Activated naive CD4-positive, alpha-beta T cell treated with anti-CD3 and anti-CD28 coated beads, Interleukin-2, amount 50 U/mL, for 24 hours (primary cell): ENCODE measurements at regions not wholly inside any gene's neighbourhood (a gene's known extent, or its start where the extent isn't known, plus 50 kb on each side); places are given as distances from the start of the nearest gene placed in this dataset.
"Not testable (repeated sequence)": the region's sequence is repeated elsewhere in the genome, so short reads cannot be mapped to it uniquely, and the experiment has no call there.

ENCODE experiments used
- H3K27ac Mint-ChIP-seq: one replicate; pipeline ENCODE4 v1.8.0; 2021; ENCODE audit warnings: mild to moderate bottlenecking, mixed read lengths
- H3K27me3 Mint-ChIP-seq: one replicate; pipeline ENCODE4 v1.8.0; 2021; ENCODE audit warnings: mixed read lengths
- H3K36me3 Mint-ChIP-seq: one replicate; pipeline ENCODE4 v1.8.0; 2021; ENCODE audit warnings: mixed read lengths
- H3K4me1 Mint-ChIP-seq: one replicate; pipeline ENCODE4 v1.8.0; 2021; ENCODE audit warnings: mixed read lengths
- H3K4me3 Mint-ChIP-seq: one replicate; pipeline ENCODE4 v1.8.0; 2021; ENCODE audit warnings: mild to moderate bottlenecking, mixed read lengths
- H3K9me3 Mint-ChIP-seq: one replicate; pipeline ENCODE4 v1.8.0; 2021; ENCODE audit warnings: mixed read lengths

GRCh38 chr3:106827515-106828213 lies 549.6 kb upstream of the CCDC54 start:
- no peaks in the 10 kb centered on the region for H3K36me3 Mint-ChIP-seq
- H3K27ac Mint-ChIP-seq, result no peak overlapping the region
- peaks cover 11% of the 10 kb centered on the region for H3K9me3 Mint-ChIP-seq
- H3K27me3 Mint-ChIP-seq, result peaks cover 4% of the 10 kb centered on the region
- no peak overlapping the region for H3K4me3 Mint-ChIP-seq
- H3K4me1 Mint-ChIP-seq, result no peaks in the 10 kb centered on the region

DNA sequence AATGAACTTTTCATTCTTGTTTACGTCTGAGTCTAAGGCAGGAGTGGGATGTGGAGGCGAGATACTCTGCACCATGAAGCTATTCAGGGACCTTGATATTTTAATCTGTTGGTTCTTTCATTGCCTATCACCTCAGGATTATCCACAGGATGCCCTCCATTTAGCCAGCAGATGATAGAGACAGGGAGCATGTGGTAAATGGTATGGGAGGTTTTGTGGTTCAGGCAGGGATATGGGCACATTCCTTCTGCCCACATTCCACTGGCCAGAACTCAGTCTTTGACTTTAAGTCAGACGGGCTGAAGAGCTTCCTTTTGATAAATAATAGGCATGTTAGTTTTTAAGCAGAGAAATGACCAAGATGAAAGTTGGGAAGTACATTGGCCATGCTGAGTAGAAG lies 548.0 kb upstream of the CCDC54 start:
- peaks cover 14% of the 10 kb centered on the region for H3K9me3 Mint-ChIP-seq
- H3K4me1 Mint-ChIP-seq, result no peaks in the 10 kb centered on the region
- H3K27me3 Mint-ChIP-seq, result peaks cover 4% of the 10 kb centered on the region
- H3K27ac Mint-ChIP-seq, result no peak overlapping the region
- no peak overlapping the region for H3K4me3 Mint-ChIP-seq
- H3K36me3 Mint-ChIP-seq, result no peaks in the 10 kb centered on the region

GRCh38 chr3:106830334-106830733 lies 546.9 kb upstream of the CCDC54 start:
- peaks cover 14% of the 10 kb centered on the region for H3K9me3 Mint-ChIP-seq
- no peak overlapping the region for H3K27ac Mint-ChIP-seq
- no peaks in the 10 kb centered on the region for H3K36me3 Mint-ChIP-seq
- H3K27me3 Mint-ChIP-seq, result peaks cover 4% of the 10 kb centered on the region
- H3K4me1 Mint-ChIP-seq, result no peaks in the 10 kb centered on the region
- H3K4me3 Mint-ChIP-seq, result no peak overlapping the region

DNA sequence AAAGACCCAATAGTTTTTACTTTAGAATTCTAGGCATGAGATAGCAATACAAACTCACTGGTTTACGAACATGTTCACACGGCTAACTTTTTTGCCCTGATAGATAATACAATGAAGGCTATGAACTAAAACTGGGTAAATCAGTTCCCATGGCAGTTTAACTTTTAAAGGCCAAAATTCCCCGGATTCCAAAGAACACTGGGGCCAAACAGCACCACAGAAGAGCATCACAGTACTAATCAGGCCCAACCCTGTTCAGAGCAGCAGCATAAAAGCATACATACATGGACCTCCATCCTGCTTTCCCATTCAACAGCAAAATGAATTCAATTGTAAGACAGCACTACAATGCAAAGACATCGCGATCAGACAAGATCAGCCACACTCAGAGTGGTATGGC lies 540.3 kb upstream of the CCDC54 start:
- Mint-ChIP-seq H3K9me3 (peaks cover 10% of the 10 kb centered on the region), H3K4me3 (no peak overlapping the region), H3K36me3 (no peaks in the 10 kb centered on the region), H3K27ac (no peak overlapping the region), H3K27me3 (no peaks in the 10 kb centered on the region), H3K4me1 (no peaks in the 10 kb centered on the region)

DNA sequence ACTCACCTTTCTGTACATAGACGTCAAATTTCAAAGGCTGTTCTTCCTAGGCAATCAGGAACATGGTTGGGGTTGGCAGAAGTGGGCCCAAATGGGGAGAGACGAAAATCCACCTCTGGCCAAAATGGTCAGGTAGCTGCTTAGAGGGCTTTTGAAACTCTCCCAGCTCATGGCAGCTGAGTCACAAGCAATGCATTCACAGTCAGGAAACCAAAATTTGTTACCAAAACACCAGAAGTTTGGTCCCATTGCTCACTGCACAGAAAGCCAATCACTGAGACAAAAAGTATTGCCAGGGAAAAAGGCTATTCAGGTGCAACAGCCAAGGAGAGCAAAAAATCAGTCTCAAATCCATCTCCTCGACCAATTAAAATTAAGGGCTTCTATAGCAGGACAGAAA lies 539.6 kb upstream of the CCDC54 start:
- H3K4me1 Mint-ChIP-seq, result no peaks in the 10 kb centered on the region
- H3K27ac Mint-ChIP-seq, result no peak overlapping the region
- H3K9me3 Mint-ChIP-seq, result peaks cover 3% of the 10 kb centered on the region
- H3K4me3 Mint-ChIP-seq, result no peak overlapping the region
- no peaks in the 10 kb centered on the region for H3K36me3 Mint-ChIP-seq
- H3K27me3 Mint-ChIP-seq, result no peaks in the 10 kb centered on the region

- peaks cover 2% of the 10 kb centered on the region for H3K9me3 Mint-ChIP-seq
- H3K4me3 Mint-ChIP-seq, result no peak overlapping the region
- H3K27ac Mint-ChIP-seq, result no peak overlapping the region
- no peaks in the 10 kb centered on the region for H3K36me3 Mint-ChIP-seq
- H3K4me1 Mint-ChIP-seq, result no peaks in the 10 kb centered on the region
- no peaks in the 10 kb centered on the region for H3K27me3 Mint-ChIP-seq
These were observed 537.5 kb upstream of the CCDC54 start for GRCh38 chr3:106839576-106840280.

- Mint-ChIP-seq H3K4me3 (no peak overlapping the region), H3K4me1 (no peaks in the 10 kb centered on the region), H3K36me3 (no peaks in the 10 kb centered on the region), H3K9me3 (peaks cover 5% of the 10 kb centered on the region), H3K27me3 (no peaks in the 10 kb centered on the region), H3K27ac (no peak overlapping the region)
These were observed 536.9 kb upstream of the CCDC54 start for GRCh38 chr3:106840319-106840718.

DNA sequence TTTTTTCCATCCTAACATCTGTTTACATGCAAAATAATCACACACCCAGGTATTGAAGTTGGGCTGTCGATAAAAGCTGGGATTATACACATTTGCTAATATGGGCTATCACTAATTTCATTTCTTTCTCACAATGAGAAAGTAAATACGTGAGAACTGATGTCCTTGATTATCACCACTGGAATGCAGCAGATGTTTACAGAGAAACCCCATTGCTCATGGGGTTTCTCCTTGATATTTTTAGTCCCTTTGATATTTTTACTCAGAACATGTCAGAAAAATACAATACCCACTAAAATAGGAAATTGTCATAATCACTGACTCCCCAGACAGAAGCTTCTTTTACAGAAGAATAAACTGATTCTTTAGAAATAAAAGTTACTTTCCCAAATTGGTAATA lies 535.1 kb upstream of the CCDC54 start:
- no peaks in the 10 kb centered on the region for H3K36me3 Mint-ChIP-seq
- H3K4me1 Mint-ChIP-seq, result no peaks in the 10 kb centered on the region
- H3K4me3 Mint-ChIP-seq, result no peak overlapping the region
- H3K9me3 Mint-ChIP-seq, result peaks cover 5% of the 10 kb centered on the region
- H3K27ac Mint-ChIP-seq, result no peak overlapping the region
- H3K27me3 Mint-ChIP-seq, result no peaks in the 10 kb centered on the region

- Mint-ChIP-seq H3K4me1 (no peaks in the 10 kb centered on the region), H3K27ac (no peak overlapping the region), H3K4me3 (no peak overlapping the region), H3K27me3 (no peaks in the 10 kb centered on the region), H3K36me3 (no peaks in the 10 kb centered on the region), H3K9me3 (peaks cover 5% of the 10 kb centered on the region)
These were observed 532.6 kb upstream of the CCDC54 start for GRCh38 chr3:106844638-106845037.

- no peak overlapping the region for H3K4me3 Mint-ChIP-seq
These were observed 529.1 kb upstream of the CCDC54 start for GRCh38 chr3:106848099-106848498.

GRCh38 chr3:106850437-106850836 lies 526.8 kb upstream of the CCDC54 start:
- no peaks in the 10 kb centered on the region for H3K4me1 Mint-ChIP-seq
- H3K36me3 Mint-ChIP-seq, result no peaks in the 10 kb centered on the region
- H3K27ac Mint-ChIP-seq, result no peak overlapping the region
- H3K4me3 Mint-ChIP-seq, result no peak overlapping the region
- H3K27me3 Mint-ChIP-seq, result no peaks in the 10 kb centered on the region
- H3K9me3 Mint-ChIP-seq, result no peaks in the 10 kb centered on the region

More at GRCh38 chr3:106848099-106848498, 529.1 kb upstream of the CCDC54 start:
- H3K27me3 Mint-ChIP-seq, result no peaks in the 10 kb centered on the region
- H3K4me1 Mint-ChIP-seq, result no peaks in the 10 kb centered on the region
- no peaks in the 10 kb centered on the region for H3K36me3 Mint-ChIP-seq
- peaks cover 5% of the 10 kb centered on the region for H3K9me3 Mint-ChIP-seq
- no peak overlapping the region for H3K27ac Mint-ChIP-seq

- H3K27ac Mint-ChIP-seq, H3K9me3 Mint-ChIP-seq, H3K36me3 Mint-ChIP-seq, H3K27me3 Mint-ChIP-seq, H3K4me3 Mint-ChIP-seq, H3K4me1 Mint-ChIP-seq: not testable (repeated sequence)
These were observed 518.9 kb upstream of the CCDC54 start for GRCh38 chr3:106858321-106858720.

- no peak overlapping the region for H3K27ac Mint-ChIP-seq
- H3K9me3 Mint-ChIP-seq, result no peaks in the 10 kb centered on the region
- H3K27me3 Mint-ChIP-seq, result no peaks in the 10 kb centered on the region
- H3K4me3 Mint-ChIP-seq, result no peak overlapping the region
- H3K36me3 Mint-ChIP-seq, result no peaks in the 10 kb centered on the region
- no peaks in the 10 kb centered on the region for H3K4me1 Mint-ChIP-seq
These were observed 517.1 kb upstream of the CCDC54 start for GRCh38 chr3:106860182-106860581.

DNA sequence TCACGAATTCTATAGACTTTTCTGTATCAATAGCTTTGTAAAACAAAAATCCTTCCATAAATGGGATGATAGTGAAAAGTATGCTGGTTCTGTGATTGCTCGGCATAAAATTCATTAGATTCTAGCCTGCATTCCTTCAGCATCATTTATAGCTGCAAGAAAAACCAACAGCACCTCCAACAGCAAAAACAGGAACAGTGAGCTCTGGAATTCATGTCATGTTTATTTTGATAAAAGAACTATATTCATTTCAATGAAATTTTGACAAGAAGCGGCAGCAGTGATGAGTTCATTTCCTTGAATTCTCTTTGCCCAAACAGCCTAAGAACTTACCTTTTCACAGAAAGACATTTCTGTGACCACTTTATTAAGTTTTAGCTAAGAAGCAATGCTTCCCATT lies 515.2 kb upstream of the CCDC54 start:
- Mint-ChIP-seq H3K9me3 (peaks cover 2% of the 10 kb centered on the region), H3K27ac (no peak overlapping the region), H3K4me3 (no peak overlapping the region), H3K27me3 (no peaks in the 10 kb centered on the region), H3K4me1 (no peaks in the 10 kb centered on the region), H3K36me3 (no peaks in the 10 kb centered on the region)

- Mint-ChIP-seq H3K27ac (no peak overlapping the region), H3K4me1 (no peaks in the 10 kb centered on the region)
These were observed 499.6 kb upstream of the CCDC54 start for GRCh38 chr3:106877627-106878026.

DNA sequence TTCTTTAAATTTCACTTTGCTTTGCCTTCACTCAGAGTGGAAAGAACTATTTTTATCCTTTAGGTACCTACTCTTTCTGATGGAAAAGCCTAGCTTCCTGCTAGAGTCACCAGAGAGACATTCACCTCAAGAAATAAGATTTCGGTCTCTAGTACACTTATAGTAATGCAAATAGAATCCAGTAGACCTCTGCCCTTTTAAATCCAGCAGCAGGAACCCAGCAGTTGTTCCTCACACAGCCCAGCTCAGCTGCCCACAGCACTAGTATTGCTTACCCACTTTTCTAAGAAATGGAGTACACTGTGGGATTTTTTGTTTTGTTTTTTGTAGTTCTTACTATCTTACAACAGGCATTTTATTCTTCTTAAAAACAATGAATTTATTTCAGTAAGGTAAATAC lies 497.0 kb upstream of the CCDC54 start:
- no peaks in the 10 kb centered on the region for H3K4me1 Mint-ChIP-seq

More at GRCh38 chr3:106877627-106878026, 499.6 kb upstream of the CCDC54 start:
- no peak overlapping the region for H3K4me3 Mint-ChIP-seq
- peaks cover 6% of the 10 kb centered on the region for H3K9me3 Mint-ChIP-seq
- no peaks in the 10 kb centered on the region for H3K36me3 Mint-ChIP-seq
- H3K27me3 Mint-ChIP-seq, result no peaks in the 10 kb centered on the region

More for the DNA sequence above, 497.0 kb upstream of the CCDC54 start:
- H3K4me3 Mint-ChIP-seq, result no peak overlapping the region
- no peaks in the 10 kb centered on the region for H3K36me3 Mint-ChIP-seq
- no peak overlapping the region for H3K27ac Mint-ChIP-seq
- H3K9me3 Mint-ChIP-seq, result peaks cover 6% of the 10 kb centered on the region
- H3K27me3 Mint-ChIP-seq, result no peaks in the 10 kb centered on the region
